ENCODE measurements at regions not wholly inside any gene's neighbourhood (a gene's known extent, or its start where the extent isn't known, plus 50 kb on each side); places are given as distances from the start of the nearest gene placed in this dataset.

DNA sequence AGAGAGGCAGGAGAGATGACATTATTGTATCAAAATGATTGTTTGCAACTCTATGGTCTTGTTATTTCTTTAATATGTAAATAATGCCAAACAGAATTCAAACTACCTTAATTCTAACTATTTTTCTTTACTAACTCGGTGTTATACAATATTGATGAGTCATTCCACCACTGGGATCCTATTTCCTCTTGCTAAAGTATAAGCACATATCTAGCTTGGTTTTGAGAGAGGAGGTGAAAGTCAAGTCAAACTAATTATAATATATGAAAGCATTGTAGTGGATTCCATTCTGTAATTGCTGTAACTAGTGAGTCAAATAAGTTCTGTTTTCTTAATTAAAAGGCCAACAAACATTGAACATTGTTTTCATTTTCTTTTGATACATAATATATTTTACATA, 837.6 kb downstream of the PDHA2 start:
- Histone ChIP-seq H3K79me2 (ENCODE audit: control insufficient read depth, insufficient read depth, low read length) (no peaks in the 10 kb centered on the region), H3K9ac (ENCODE audit: low read length) (no peak overlapping the region), H2AFZ (ENCODE audit: insufficient read depth, low read depth, low read length, poor library complexity, severe bottlenecking) (no peak overlapping the region), H3K4me3 (ENCODE audit: control extremely low read depth in 1 of 5, extremely low read depth in 1 of 5, insufficient read depth in 1 of 5, low read depth in 2 of 5, low read length in 4 of 5) (no peak overlapping the region), H3K27ac (ENCODE audit: low read length in 2 of 2) (no peak overlapping the region), H3K4me1 (ENCODE audit: control insufficient read depth in 2 of 2, insufficient read depth in 2 of 2, low read length in 2 of 2) (no peaks in the 10 kb centered on the region), H3K9me3 (ENCODE audit: control extremely low read depth in 1 of 3, control insufficient read depth in 2 of 3, insufficient read depth in 1 of 3, low read length in 2 of 3) (peaks cover 0 to 2% (median 0%) of the 10 kb centered on the region in 3 donors), H3K27me3 (replicated peaks in 1 of 4; ENCODE audit: control extremely low read depth in 1 of 4, control insufficient read depth in 3 of 4, insufficient read depth in 4 of 4, low read length in 3 of 4) (no peaks in the 10 kb centered on the region), H3K4me2 (replicated peaks; ENCODE audit: low read depth, low read length, poor library complexity, severe bottlenecking) (no peak overlapping the region), H3K36me3 (replicated peaks in 1 of 2; ENCODE audit: control extremely low read depth in 1 of 2, control insufficient read depth in 1 of 2, extremely low read depth in 1 of 2, insufficient read depth in 2 of 2, low read length in 1 of 2) (no peaks in the 10 kb centered on the region), H4K20me1 (ENCODE audit: control insufficient read depth, insufficient read depth, low read length, poor library complexity, severe bottlenecking) (no peaks in the 10 kb centered on the region)
- POLR2A ChIA-PET, result no interaction called here
- Mint-ChIP-seq H3K27me3 (no peaks in the 10 kb centered on the region), H3K4me1 (no peaks in the 10 kb centered on the region), H3K9me3 (ENCODE audit: insufficient read depth) (peaks cover 3% of the 10 kb centered on the region), H3K27ac (no peak overlapping the region), H3K4me3 (no peak overlapping the region)
- DNase-seq, result no peak
- TF ChIP-seq EZH2 (IDR thresholded peaks at IDR 0.05; ENCODE audit: borderline replicate concordance, insufficient read depth, low read depth, low read length, poor library complexity, severe bottlenecking), result no peak
- TF ChIP-seq, protein P1, sequence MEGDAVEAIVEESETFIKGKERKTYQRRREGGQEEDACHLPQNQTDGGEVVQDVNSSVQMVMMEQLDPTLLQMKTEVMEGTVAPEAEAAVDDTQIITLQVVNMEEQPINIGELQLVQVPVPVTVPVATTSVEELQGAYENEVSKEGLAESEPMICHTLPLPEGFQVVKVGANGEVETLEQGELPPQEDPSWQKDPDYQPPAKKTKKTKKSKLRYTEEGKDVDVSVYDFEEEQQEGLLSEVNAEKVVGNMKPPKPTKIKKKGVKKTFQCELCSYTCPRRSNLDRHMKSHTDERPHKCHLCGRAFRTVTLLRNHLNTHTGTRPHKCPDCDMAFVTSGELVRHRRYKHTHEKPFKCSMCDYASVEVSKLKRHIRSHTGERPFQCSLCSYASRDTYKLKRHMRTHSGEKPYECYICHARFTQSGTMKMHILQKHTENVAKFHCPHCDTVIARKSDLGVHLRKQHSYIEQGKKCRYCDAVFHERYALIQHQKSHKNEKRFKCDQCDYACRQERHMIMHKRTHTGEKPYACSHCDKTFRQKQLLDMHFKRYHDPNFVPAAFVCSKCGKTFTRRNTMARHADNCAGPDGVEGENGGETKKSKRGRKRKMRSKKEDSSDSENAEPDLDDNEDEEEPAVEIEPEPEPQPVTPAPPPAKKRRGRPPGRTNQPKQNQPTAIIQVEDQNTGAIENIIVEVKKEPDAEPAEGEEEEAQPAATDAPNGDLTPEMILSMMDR (IDR thresholded peaks at IDR 0.05), result no peak
- no peak for ATAC-seq (ENCODE audit: low read depth)
- CTCF ChIA-PET, result no interaction called here
- intact Hi-C loops (cut with micrococcal nuclease), result no loop called here
- WGBS (ENCODE audit: insufficient coverage), result no CpG with 5 or more reads among the region's 1 CpG

- H3K4me1 Mint-ChIP-seq, result no peaks in the 10 kb centered on the region
- Histone ChIP-seq H3K27ac (ENCODE audit: low read length in 2 of 2) (no peak overlapping the region), H3K27me3 (replicated peaks in 1 of 4; ENCODE audit: control extremely low read depth in 1 of 4, control insufficient read depth in 3 of 4, insufficient read depth in 4 of 4, low read length in 3 of 4) (no peaks in the 10 kb centered on the region), H3K79me2 (ENCODE audit: control insufficient read depth, insufficient read depth, low read length) (no peaks in the 10 kb centered on the region), H4K20me1 (ENCODE audit: control insufficient read depth, insufficient read depth, low read length, poor library complexity, severe bottlenecking) (no peaks in the 10 kb centered on the region), H3K4me3 (ENCODE audit: control extremely low read depth in 1 of 5, extremely low read depth in 1 of 5, insufficient read depth in 1 of 5, low read depth in 2 of 5, low read length in 4 of 5) (no peak overlapping the region), H3K4me1 (ENCODE audit: control insufficient read depth in 2 of 2, insufficient read depth in 2 of 2, low read length in 2 of 2) (no peaks in the 10 kb centered on the region), H3K4me2 (replicated peaks; ENCODE audit: low read depth, low read length, poor library complexity, severe bottlenecking) (no peak overlapping the region), H3K36me3 (replicated peaks in 1 of 2; ENCODE audit: control extremely low read depth in 1 of 2, control insufficient read depth in 1 of 2, extremely low read depth in 1 of 2, insufficient read depth in 2 of 2, low read length in 1 of 2) (no peaks in the 10 kb centered on the region), H3K9ac (ENCODE audit: low read length) (no peak overlapping the region), H2AFZ (ENCODE audit: insufficient read depth, low read depth, low read length, poor library complexity, severe bottlenecking) (no peak overlapping the region), H3K9me3 (ENCODE audit: control extremely low read depth in 1 of 3, control insufficient read depth in 2 of 3, insufficient read depth in 1 of 3, low read length in 2 of 3) (no peaks in the 10 kb centered on the region)
- intact Hi-C loops (cut with micrococcal nuclease), result no loop called here
- H3K9me3 Mint-ChIP-seq (ENCODE audit: insufficient read depth), result peaks cover 9% of the 10 kb centered on the region
- no peak overlapping the region for H3K4me3 Mint-ChIP-seq
- ChIA-PET CTCF (no interaction called here), POLR2A (no interaction called here)
- no peak for TF ChIP-seq EZH2 (IDR thresholded peaks at IDR 0.05; ENCODE audit: borderline replicate concordance, insufficient read depth, low read depth, low read length, poor library complexity, severe bottlenecking)
- TF ChIP-seq, protein P1 (IDR thresholded peaks at IDR 0.05), result no peak
- DNase-seq, result no peak
- no peaks in the 10 kb centered on the region for H3K27me3 Mint-ChIP-seq
- no peak overlapping the region for H3K27ac Mint-ChIP-seq
- ATAC-seq (ENCODE audit: low read depth), result no peak
Measured at GRCh38 chr4:96681218-96681617, 841.3 kb downstream of the PDHA2 start.
